HEK293T (cell line): ENCODE measurements at regions not wholly inside any gene's neighbourhood (a gene's known extent, or its start where the extent isn't known, plus 50 kb on each side); places are given as distances from the start of the nearest gene placed in this dataset.

Experiments
- BHLHE40 ChIP-seq: fragments of 450-650 bp; IDR thresholded peaks from 2 replicates; pipeline ENCODE4 v1.6.1; 2016; ENCODE audit warnings: mild to moderate bottlenecking, moderate library complexity, borderline replicate concordance
- ELF4 ChIP-seq: fragments of 450-650 bp; IDR thresholded peaks from 2 replicates; pipeline ENCODE4 v1.6.1; 2017; ENCODE audit warnings: antibody characterized with exemption

DNA sequence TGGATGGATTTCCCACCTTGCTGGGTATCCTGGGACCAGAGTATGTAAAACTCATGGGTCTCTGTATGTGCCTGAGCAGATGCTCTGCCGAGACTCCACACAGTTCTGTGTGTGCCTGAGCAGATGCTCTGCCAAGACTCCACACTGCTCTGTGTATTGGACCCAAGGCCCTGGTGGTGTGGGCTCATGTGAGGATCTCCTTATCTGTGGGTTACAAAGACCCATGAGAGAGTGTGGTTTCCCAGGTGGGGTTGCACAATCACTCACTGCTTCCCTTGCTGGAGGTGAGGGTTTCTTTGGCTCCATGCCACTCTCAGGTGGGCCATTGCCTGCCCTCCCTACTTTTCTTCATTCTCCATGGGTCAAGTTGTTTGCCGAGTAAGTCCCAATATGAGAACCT, 141.5 kb downstream of the TBC1D30 start:
- TF ChIP-seq ELF4 (no peak), BHLHE40 (no peak)
